NB4 (cell line): ENCODE measurements at regions not wholly inside any gene's neighbourhood (a gene's known extent, or its start where the extent isn't known, plus 50 kb on each side); places are given as distances from the start of the nearest gene placed in this dataset.

Experiments used
- CTCF ChIP-seq: IDR thresholded peaks from one replicate; pipeline ENCODE4 v1.5.1; 2012; ENCODE audit warnings: low read depth, low read length
- POLR2A ChIP-seq: IDR thresholded peaks from 2 replicates; pipeline ENCODE4 v1.6.1; 2011; ENCODE audit warnings: mild to moderate bottlenecking; ENCODE audit not compliant: insufficient read length; ENCODE audit errors: extremely low read depth

GRCh38 chr3:180185650-180186049, 148.9 kb upstream of the PEX5L start:
- no peak for TF ChIP-seq CTCF
- TF ChIP-seq POLR2A: no peak
